ENCODE measurements at regions not wholly inside any gene's neighbourhood (a gene's known extent, or its start where the extent isn't known, plus 50 kb on each side); places are given as distances from the start of the nearest gene placed in this dataset.
"Not testable (repeated sequence)": the region's sequence is repeated elsewhere in the genome, so short reads cannot be mapped to it uniquely, and the experiment has no call there.

- no peak for DNase-seq
Measured at GRCh38 chr14:38003746-38004609, 203.7 kb upstream of the SSTR1 start.

DNA sequence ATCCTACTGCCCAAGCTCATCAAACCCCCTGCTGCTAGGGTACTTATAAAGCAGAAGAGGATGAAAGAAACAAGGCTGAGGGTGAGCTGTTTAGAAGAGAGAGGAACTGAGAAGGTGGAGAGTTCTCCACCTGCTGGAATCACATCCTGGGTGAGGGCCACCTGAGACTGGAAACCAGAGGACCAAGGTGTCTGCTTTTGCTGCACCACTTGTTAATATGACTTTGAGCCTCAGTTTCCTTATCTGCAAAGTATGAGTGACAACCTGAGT is 203.2 kb upstream of the SSTR1 start:
- DNase-seq: no peak

GRCh38 chr14:38011156-38011555 is 196.5 kb upstream of the SSTR1 start:
- not testable (repeated sequence) for DNase-seq

GRCh38 chr14:38012056-38012455 is 195.6 kb upstream of the SSTR1 start:
- no peak for DNase-seq

GRCh38 chr14:38016497-38016896 is 191.2 kb upstream of the SSTR1 start:
- no peak for DNase-seq

DNA sequence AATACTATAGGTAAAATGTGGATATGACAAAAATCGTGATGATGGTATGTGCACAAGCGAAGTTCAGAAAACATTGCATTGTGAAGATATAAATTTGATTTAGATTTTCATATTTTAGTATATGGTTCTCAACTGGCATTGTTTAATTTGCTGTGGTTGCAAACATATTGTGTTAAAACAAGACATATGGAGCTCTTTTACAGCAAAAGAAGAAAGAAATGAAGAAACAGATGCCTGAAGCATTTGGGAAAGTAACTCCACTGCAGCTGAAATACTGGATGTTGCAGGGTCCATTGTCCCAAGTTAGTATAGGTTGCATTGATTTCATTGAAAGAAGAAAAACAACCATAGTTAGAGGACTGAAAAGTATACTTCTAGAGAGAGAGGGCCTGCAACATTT is 185.8 kb upstream of the SSTR1 start:
- DNase-seq: no peak

- DNase-seq: no peak
Measured at GRCh38 chr14:38022775-38023174, 184.9 kb upstream of the SSTR1 start.

DNA sequence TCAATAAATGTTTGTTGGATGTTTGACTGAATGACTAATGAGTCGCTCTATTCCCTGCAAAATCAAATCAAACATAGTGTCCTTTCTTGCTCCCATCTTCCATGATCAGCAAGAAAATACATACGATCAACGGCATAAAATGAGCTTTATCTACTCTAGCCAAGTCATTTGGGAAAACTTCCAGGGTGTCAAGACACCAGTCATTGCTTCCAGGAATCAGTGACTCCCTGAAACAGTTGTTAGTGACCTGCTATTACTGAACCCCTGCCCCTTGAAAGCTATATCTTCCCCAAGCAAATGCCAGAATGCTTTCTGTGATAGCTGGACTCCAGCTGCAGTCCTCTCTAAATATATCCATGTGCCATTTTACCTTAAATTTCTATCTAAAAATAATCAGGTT is 169.5 kb upstream of the SSTR1 start:
- DNase-seq: no peak

GRCh38 chr14:38038986-38039385 is 168.7 kb upstream of the SSTR1 start:
- no peak for DNase-seq

- no peak for DNase-seq
Measured at GRCh38 chr14:38039496-38039895, 168.2 kb upstream of the SSTR1 start.

DNA sequence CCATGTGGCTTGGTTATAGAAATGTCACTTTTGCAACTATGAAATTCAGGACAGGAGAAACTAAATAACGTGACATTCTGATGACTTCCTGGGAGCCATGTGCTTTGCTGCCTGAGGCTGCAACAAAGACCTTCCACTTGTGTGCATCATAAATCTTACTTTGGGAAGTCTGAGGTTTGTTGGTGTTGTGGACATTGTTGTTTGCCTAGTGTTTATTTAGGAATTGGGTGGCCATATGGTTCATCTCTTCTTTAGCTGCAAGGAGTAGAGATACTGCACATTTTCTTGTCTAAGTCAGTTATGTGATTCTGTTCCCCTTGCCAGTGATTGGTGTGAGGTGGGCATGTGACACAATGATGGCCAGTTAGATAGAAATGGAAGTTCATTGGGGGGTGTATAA is 167.3 kb upstream of the SSTR1 start:
- no peak for DNase-seq

DNA sequence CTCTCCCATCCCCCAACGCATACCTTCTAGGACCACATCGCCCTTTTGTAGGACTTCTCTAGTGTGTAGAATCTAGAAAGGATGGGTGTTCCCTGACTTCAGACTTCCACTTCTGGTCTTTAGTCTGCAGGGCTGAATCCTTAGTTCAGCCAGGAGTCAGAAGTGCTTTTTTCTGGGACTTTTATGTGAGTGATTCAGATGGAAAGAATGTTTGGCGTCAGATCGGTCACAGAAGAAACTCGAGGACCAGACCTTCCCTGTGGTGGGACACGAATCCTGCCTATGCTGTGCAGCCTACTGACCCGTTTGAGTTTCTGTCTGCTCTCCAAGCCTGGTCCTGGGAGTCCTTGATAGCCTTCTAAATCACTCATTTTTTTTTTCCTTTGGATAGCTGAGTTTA is 165.4 kb upstream of the SSTR1 start:
- DNase-seq: no peak

DNA sequence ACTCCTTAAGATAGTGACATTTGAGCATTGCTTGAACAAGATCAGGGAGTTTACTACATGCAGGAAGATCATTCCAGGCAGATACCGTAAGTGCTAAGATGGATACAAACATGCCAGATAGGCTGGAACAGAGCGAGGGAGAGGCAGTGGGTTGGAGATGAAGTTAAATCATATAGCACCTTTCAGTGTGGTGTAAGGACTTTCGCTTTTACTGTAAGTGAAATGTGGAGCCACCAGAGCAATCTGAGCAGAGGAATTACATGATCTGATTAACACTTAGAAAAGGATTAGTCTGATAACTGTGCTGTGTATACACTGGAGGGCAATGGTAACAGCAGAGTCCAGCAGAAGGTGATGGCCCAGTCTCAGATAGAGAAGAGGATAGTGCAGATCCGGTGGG is 163.0 kb upstream of the SSTR1 start:
- DNase-seq: no peak

DNA sequence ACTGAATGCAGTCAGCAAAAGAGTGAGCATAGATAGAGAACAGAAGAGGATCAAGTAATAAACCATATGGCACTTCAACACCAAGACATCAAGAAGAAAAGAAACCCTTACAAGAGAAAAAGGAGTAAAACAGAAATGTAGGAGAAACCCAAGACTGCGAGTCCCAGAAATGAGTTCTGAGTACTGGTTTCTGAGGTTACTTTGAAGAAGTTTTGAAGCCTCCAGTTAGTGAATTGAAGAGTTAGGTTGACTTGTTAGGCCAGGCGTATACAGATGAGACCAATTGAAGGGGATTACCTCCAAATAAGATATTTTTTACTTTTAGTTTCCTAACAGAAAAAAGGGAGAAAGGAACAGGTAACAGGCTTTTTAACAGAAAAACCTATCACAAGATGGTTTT is 162.2 kb upstream of the SSTR1 start:
- DNase-seq: no peak

GRCh38 chr14:38046160-38046559 is 161.5 kb upstream of the SSTR1 start:
- no peak for DNase-seq

DNA sequence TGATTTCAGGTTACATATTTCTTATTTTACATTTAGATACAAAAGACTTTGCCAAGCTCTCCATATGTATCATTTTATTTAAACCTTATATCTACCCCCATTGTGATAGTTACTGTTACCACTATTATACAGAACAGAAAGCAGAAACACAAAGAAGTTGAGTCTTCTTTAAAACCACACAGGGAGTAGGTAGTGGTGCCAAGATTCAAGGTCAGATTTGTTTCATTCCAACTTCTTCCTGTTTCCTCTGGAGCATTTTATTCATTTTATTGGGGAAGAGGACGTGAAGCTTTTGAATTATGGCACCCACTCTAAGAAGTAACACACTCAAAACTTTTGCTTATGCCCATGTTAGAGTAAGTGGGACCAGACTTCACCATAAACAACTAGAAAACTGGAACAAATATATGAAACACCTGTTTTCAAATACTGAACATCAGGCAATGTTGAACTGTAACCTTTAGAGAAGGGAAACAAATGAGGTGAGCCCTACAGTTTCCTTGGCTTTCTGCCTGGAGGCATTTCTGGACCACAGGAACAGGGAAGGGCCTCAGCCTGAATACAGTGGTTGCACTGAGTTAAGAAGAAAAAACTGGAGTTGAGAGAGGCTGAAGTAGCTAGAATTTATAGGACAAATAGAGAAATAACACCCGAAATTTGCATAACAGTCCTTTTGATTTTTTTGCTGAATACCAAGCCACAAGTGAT is 160.4 kb upstream of the SSTR1 start:
- DNase-seq: no peak

- DNase-seq: no peak
Measured at GRCh38 chr14:38053666-38054065, 154.0 kb upstream of the SSTR1 start.

DNA sequence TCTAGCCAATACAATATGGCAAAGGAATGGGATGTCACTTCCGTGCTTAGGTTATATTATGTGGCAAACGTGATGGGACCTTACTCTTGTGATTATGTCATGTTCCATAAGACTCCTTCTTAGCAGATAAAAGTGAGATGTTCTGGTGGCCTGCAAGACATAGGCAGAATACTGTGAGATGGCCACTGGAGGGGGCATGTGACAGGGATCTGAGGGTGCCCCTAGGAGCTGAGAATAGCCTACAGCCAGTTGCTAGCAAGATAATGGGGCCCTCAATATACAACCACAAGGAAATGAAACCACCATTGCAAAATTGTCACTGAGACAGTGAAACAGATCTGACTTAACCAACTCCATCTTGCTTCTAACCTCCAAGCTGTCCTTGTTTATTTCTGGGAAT is 151.4 kb upstream of the SSTR1 start:
- no peak for DNase-seq

GRCh38 chr14:38062223-38062622 is 145.5 kb upstream of the SSTR1 start:
- not testable (repeated sequence) for DNase-seq

GRCh38 chr14:38063711-38064320 is 143.9 kb upstream of the SSTR1 start:
- no peak for DNase-seq

GRCh38 chr14:38065106-38065762 is 142.5 kb upstream of the SSTR1 start:
- no peak for DNase-seq

DNA sequence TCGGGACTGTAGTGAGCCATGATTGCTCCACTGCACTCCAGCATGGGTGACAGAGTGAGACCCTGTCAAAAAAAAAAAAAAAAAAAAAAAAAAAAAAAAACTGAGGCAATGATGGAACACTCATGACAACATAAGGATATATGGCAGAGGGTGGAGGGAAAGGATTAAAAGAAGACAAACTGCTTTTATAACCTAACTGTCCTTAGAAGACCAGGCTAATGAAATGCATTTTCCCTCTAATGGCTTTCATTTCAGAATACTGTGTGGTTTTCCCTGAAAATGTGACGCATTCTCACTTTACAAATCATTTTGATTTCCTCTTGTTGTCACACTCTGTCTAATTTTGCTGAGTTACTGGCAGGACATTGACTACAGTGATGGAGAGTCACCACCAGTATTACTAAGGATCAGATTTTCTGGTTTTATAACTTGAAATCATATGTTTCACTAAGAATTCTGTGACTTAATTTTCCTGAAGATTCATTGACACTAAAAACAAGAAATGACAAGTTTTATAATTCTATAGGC is 137.6 kb upstream of the SSTR1 start:
- no peak for DNase-seq

DNA sequence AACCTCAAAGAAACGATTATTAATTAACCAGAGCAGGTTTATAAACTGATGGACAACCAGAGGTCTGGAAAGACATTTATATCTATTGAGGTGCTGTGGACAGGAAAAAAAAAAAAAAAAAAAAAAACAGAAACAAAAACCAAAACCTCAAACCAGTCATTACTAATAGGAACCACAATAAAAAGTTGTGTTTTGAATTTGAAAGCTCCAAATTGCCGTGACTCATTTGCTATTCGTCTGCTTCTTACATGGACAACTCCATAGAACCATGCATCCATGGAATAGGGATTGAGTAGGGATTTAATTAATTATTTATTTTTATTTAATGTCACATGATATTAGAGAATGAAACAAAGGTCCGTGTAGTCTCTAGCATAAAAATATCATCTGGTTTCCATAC is 134.1 kb upstream of the SSTR1 start:
- DNase-seq: no peak

DNA sequence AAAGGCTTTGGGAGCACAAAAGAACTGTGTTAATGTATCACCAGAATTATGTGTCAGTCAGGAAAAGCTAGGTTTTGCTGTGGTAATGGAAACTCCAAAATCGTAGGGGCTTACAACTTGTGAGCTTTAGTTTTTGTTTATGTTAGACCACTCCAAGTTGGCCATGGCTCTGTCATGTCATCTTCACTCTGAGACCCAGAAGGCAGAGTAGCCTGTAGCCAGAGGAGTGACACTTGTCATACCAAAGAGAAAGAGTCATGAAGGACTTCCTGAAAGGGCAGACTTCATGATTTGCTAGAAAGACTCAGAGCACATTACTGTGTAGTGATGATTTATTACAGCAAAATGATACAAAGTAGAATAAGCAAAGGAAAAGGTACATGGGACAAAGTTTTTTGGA is 133.6 kb upstream of the SSTR1 start:
- DNase-seq: no peak
